HEK293 (cell line): ENCODE measurements at regions not wholly inside any gene's neighbourhood (a gene's known extent, or its start where the extent isn't known, plus 50 kb on each side); places are given as distances from the start of the nearest gene placed in this dataset.

ENCODE experiments used
- SETDB1 ChIP-seq: IDR thresholded peaks from one replicate; pipeline ENCODE4 v1.6.1; 2017; ENCODE audit warnings: mild to moderate bottlenecking, low read length, moderate library complexity, mixed read lengths; ENCODE audit not compliant: insufficient read length
- SP7 ChIP-seq: fragments of 450-650 bp; formaldehyde crosslinking; IDR thresholded peaks from 2 replicates; pipeline ENCODE4 v1.5.1; 2016; ENCODE audit warnings: missing biosample characterization, missing genetic modification characterization
- ZNF146 ChIP-seq: fragments of 450-650 bp; formaldehyde crosslinking; IDR thresholded peaks from 2 replicates; pipeline ENCODE4 v1.5.1; 2016; ENCODE audit warnings: missing biosample characterization, missing genetic modification characterization
- ZNF19 ChIP-seq: fragments of 450-650 bp; formaldehyde crosslinking; IDR thresholded peaks from 2 replicates; pipeline ENCODE4; 2016; ENCODE audit warnings: missing biosample characterization, missing genetic modification characterization, low read depth
- ZNF221 ChIP-seq: fragments of 450-650 bp; formaldehyde crosslinking; IDR thresholded peaks from 2 replicates; pipeline ENCODE4 v1.5.1; 2017; ENCODE audit warnings: missing biosample characterization, missing genetic modification characterization, borderline replicate concordance
- ZNF223 ChIP-seq: fragments of 450-650 bp; formaldehyde crosslinking; IDR thresholded peaks from 2 replicates; pipeline ENCODE4 v1.5.1; 2016; ENCODE audit warnings: missing biosample characterization, missing genetic modification characterization
- ZNF335 ChIP-seq: fragments of 450-650 bp; formaldehyde crosslinking; conservative IDR thresholded peaks from 2 replicates; pipeline ENCODE4 v1.5.1; 2016; ENCODE audit warnings: missing biosample characterization, missing genetic modification characterization
- ZNF391 ChIP-seq: fragments of 450-650 bp; formaldehyde crosslinking; IDR thresholded peaks from 2 replicates; pipeline ENCODE4 v1.5.1; 2016; ENCODE audit warnings: low read depth, missing biosample characterization, missing genetic modification characterization, borderline replicate concordance
- ZNF704 ChIP-seq: fragments of 450-650 bp; formaldehyde crosslinking; IDR thresholded peaks from 2 replicates; pipeline ENCODE4 v1.5.1; 2016; ENCODE audit warnings: missing biosample characterization, missing genetic modification characterization
- TF ChIP-seq, protein P1 (sequence below): fragments of 450-650 bp; formaldehyde crosslinking; IDR thresholded peaks from 2 replicates; pipeline ENCODE4 v1.5.1; 2016; ENCODE audit warnings: missing biosample characterization, missing genetic modification characterization

DNA sequence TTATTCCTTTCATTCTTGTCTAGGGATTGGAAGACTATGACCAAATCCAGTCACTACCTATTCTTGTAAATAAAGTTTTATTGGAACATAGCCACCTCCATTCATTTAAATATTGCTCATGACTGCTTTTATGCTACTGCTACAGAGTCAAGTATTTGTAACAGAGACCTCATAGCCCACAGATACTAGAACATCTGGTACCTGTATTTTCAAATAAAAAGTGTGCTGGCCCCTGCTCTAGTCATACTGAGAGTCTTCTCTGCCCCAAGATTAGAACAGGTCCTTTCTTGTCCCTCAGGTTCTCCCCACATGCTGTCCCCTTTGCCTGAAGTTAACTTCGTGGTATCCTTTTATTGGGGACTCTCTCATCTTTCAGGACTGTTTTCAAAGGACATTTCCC lies 422.3 kb downstream of the CBLN4 start:
- TF ChIP-seq ZNF221 (tag by site-specific recombination) = no peak
- TF ChIP-seq ZNF391 (tag by site-specific recombination) = no peak
- TF ChIP-seq SP7 (tag by site-specific recombination) = no peak
- no peak for TF ChIP-seq ZNF19 (tag by site-specific recombination)
- no peak for TF ChIP-seq ZNF223 (tag by site-specific recombination)
- TF ChIP-seq SETDB1 = no peak
- TF ChIP-seq ZNF704 (tag by site-specific recombination) = no peak
- TF ChIP-seq ZNF146 (tag by site-specific recombination) = no peak
- no peak for TF ChIP-seq ZNF335 (tag by site-specific recombination)
- TF ChIP-seq, protein P1, sequence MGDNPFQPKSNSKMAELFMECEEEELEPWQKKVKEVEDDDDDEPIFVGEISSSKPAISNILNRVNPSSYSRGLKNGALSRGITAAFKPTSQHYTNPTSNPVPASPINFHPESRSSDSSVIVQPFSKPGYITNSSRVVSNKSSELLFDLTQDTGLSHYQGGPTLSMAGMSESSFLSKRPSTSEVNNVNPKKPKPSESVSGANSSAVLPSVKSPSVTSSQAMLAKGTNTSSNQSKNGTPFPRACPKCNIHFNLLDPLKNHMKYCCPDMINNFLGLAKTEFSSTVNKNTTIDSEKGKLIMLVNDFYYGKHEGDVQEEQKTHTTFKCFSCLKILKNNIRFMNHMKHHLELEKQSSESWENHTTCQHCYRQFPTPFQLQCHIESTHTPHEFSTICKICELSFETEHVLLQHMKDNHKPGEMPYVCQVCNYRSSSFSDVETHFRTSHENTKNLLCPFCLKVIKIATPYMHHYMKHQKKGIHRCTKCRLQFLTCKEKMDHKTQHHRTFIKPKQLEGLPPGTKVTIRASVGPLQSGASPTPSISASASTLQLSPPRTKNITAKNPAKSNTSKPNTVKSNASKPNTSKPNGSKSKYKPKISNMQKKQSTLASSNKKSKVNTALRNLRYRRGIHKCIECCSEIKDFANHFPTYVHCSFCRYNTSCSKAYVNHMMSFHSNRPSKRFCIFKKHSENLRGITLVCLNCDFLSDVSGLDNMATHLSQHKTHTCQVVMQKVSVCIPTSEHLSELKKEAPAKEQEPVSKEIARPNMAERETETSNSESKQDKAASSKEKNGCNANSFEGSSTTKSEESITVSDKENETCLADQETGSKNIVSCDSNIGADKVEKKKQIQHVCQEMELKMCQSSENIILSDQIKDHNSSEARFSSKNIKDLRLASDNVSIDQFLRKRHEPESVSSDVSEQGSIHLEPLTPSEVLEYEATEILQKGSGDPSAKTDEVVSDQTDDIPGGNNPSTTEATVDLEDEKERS (tag by site-specific recombination) = no peak
